ENCODE measurements at regions not wholly inside any gene's neighbourhood (a gene's known extent, or its start where the extent isn't known, plus 50 kb on each side); places are given as distances from the start of the nearest gene placed in this dataset.

DNA sequence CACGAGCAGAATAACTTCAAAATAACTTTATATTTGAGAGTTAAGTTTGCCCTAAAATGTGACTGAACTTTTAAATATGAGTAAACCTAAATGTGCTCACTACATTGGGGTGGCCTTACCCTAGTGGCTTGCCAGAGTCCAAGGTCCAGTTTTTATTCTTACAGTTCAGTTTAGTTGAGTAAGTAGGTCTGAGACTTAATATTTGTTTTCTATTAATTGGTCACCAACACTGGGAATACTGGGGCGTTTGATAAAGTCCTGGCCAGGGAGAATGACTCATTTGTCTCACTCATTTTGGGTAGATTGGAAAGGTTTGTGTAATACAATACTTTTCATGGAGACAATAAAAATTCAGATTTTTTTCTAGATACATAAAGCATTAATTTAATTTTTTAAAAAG is 127.8 kb upstream of the SPATA13 start:
- Mint-ChIP-seq H3K4me3 (ENCODE audit: low read depth) (no peak overlapping the region), H3K27me3 (ENCODE audit: low read depth) (peaks cover 33% of the 10 kb centered on the region), H3K27ac (no peak overlapping the region), H3K9me3 (no peaks in the 10 kb centered on the region), H3K4me1 (ENCODE audit: low read depth) (no peaks in the 10 kb centered on the region), H3K36me3 (ENCODE audit: low read depth) (no peaks in the 10 kb centered on the region)
- intact Hi-C loops (cut with micrococcal nuclease) = no loop called here
- DNase-seq (ENCODE audit: low spot score) = no peak

DNA sequence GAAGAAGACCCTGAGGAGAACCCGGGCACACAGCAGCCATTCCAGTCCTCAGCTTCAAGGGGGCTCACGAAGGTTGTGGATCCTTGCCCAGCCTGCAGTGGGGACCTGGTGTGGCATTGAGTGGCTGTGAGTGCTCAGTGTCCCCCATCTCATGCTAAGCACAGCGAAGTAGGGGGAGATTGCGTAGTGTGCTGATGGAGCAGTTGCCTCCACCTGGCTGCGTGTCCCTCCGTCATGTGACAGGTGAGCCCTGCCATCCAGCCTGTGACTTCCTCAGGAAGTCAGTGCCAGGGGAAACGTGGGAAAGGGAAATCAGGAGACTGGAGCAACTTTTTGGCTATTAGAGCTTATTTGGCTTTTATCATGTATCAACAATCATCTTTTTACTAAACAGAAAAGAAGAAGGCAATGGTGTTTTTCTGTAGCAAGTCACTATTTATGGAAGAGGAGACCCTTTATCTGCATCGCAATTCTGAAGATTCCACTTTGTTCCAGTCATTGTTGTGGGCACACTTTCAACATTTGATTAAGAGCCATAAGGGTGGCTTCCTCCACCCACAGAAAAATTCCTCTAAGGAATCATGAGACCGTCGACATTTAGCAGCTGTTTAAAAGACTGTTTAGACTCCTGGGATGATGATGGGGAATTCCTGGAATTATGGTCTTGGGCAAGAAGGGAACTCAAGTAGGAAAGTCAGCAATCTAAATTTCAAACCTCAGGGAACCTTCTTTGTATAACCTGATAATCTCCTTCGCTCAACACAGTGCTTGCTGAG is 126.8 kb upstream of the SPATA13 start:
- no peak for DNase-seq (ENCODE audit: low spot score)
- Mint-ChIP-seq H3K4me3 (ENCODE audit: low read depth) (no peak overlapping the region), H3K9me3 (no peaks in the 10 kb centered on the region), H3K27ac (no peak overlapping the region), H3K36me3 (ENCODE audit: low read depth) (no peaks in the 10 kb centered on the region), H3K27me3 (ENCODE audit: low read depth) (peaks cover 28% of the 10 kb centered on the region), H3K4me1 (ENCODE audit: low read depth) (peaks cover 6% of the 10 kb centered on the region)
- intact Hi-C loops (cut with micrococcal nuclease) = no loop called here

DNA sequence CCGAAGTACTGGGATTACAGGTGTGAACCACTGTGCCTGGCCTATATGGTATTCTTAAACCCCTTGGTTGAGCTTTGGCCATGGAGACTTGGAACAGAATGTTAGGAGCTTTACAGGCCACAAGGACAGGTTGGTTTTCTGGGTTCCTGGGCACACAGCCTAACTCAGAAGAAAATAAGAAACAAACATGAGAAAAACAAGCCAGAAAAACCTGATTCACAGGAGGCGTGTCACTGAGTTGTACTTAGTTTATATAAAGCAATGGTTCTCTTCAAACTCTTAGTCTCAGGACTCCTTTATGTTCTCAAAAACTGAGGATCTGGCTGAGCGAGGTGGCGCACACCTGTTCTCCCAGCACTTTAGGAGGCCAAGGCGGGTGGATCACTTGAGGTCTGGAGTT is 125.1 kb upstream of the SPATA13 start:
- Mint-ChIP-seq H3K4me1 (ENCODE audit: low read depth) (peaks cover 20% of the 10 kb centered on the region), H3K36me3 (ENCODE audit: low read depth) (no peaks in the 10 kb centered on the region), H3K9me3 (no peaks in the 10 kb centered on the region), H3K4me3 (ENCODE audit: low read depth) (no peak overlapping the region), H3K27ac (no peak overlapping the region), H3K27me3 (ENCODE audit: low read depth) (peaks cover 21% of the 10 kb centered on the region)
- intact Hi-C loops (cut with micrococcal nuclease) = no loop called here
- DNase-seq (ENCODE audit: low spot score) = no peak

DNA sequence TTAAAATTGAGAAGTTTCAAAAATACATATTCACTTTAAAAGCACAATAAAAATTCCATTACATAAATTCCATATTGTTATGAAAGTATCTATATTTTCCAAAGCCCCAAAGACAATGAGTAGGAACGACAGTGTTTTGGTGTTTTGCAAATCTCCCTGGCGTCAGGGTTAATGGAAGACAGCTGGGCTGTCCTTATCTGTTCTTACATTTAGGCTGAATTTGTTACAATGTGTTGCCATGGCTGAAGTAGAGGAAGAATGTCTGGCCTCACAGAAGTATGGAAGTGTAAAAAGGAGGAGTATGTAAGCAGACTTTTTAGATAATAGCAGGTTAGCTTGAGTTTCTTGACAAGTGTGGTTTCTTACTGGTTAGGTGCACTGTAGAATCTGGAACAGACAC is 124.4 kb upstream of the SPATA13 start:
- no peaks in the 10 kb centered on the region for H3K36me3 Mint-ChIP-seq (ENCODE audit: low read depth)
- no peak overlapping the region for H3K4me3 Mint-ChIP-seq (ENCODE audit: low read depth)
- no peak overlapping the region for H3K27ac Mint-ChIP-seq
- peaks cover 15% of the 10 kb centered on the region for H3K27me3 Mint-ChIP-seq (ENCODE audit: low read depth)
- intact Hi-C loops (cut with micrococcal nuclease) = no loop called here
- no peak for DNase-seq (ENCODE audit: low spot score)
- peaks cover 22% of the 10 kb centered on the region for H3K4me1 Mint-ChIP-seq (ENCODE audit: low read depth)
- H3K9me3 Mint-ChIP-seq = no peaks in the 10 kb centered on the region

DNA sequence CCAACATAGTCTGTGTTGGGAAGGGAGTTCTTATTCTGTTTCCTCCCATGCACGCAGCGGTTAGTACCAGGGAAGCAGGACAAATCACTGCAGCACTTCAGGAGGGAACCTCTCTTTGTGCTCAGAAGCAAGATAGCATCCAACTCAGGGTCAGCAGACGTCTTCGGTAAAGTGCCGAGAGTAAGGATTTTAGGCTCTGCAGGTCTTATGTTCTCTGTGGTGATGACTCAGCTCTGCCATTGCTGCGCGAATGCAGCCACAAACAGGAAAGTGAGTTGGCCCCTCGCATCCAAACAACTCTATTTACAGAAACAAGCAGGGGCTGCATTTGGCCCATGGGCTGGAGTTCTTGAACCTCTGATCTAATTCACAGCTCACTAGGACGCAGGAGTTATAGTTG is 122.1 kb upstream of the SPATA13 start:
- no peak overlapping the region for H3K27ac Mint-ChIP-seq
- H3K4me3 Mint-ChIP-seq (ENCODE audit: low read depth) = no peak overlapping the region
- no peaks in the 10 kb centered on the region for H3K36me3 Mint-ChIP-seq (ENCODE audit: low read depth)
- DNase-seq (ENCODE audit: low spot score) = no peak
- intact Hi-C loops (cut with micrococcal nuclease) = no loop called here
- H3K9me3 Mint-ChIP-seq = no peaks in the 10 kb centered on the region
- H3K4me1 Mint-ChIP-seq (ENCODE audit: low read depth) = peaks cover 27% of the 10 kb centered on the region
- peaks cover 3% of the 10 kb centered on the region for H3K27me3 Mint-ChIP-seq (ENCODE audit: low read depth)

DNA sequence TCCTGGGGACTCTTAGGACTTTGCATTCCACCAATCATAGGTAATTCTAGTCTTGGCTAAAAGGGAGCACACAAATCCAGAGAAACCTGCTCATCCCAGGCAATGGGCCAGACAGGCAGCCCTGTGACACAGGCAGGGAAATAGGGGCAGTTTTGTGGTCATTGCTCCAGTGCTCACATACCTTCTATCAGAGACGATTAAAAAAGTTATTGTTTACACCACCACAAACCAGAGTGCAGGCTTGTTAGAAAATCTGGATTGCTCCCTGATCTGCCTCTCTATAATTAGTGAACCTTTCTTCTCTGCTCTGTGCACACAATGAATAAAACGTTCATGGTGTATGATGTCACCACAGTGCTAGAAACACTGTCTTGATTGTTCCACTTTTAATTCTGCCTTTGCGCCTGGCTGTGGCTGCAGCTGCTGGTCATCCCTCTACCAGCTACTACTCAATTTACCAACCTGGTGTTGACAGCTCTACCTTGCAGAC is 121.6 kb upstream of the SPATA13 start:
- H3K4me3 Mint-ChIP-seq (ENCODE audit: low read depth) = no peak overlapping the region
- intact Hi-C loops (cut with micrococcal nuclease) = no loop called here
- no peak for DNase-seq (ENCODE audit: low spot score)

DNA sequence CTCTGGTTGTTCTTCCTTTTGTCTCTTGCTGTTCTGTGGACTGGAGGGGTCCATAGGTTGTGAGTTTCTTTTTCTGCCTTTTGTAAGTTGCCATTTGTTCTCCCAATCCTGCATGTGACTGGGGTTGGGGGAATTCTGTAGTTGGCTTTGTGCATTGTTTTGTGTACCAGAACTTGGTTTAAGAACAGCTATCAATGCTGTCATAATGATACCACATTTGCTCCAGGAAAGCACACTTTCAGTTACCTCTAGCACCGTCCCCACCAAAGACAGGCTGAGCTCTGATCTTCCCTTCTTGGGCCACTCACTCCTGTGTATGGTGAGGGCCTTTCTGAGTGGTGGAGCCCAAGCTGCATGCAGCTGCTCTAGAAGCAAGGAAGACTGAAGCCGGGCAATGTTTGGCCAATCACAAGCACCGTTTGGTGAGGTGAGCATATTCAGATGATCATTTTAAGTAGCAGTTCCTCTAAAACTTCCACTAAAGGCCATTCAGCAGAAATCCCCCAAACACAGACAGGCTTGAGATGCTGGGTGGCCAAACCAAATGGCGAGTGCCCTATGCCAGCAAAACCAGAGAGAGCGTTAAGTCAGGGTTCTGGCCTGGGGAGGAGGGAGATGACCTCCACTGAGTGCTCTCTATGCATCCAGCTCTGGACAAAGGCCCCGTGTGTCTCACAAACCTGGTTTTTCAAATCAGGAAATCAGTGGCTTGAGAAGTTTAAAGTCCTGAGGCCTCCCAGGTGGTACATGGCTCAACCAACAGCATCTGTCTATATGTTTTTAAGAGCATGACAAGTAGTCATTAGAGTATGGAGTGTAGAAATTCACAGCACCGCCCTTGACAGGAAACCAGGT is 120.7 kb upstream of the SPATA13 start:
- Mint-ChIP-seq H3K4me3 (ENCODE audit: low read depth) (no peak overlapping the region), H3K27ac (no peak overlapping the region)

More for the DNA sequence above, 121.6 kb upstream of the SPATA13 start:
- H3K36me3 Mint-ChIP-seq (ENCODE audit: low read depth) = no peaks in the 10 kb centered on the region
- no peaks in the 10 kb centered on the region for H3K27me3 Mint-ChIP-seq (ENCODE audit: low read depth)
- no peak overlapping the region for H3K27ac Mint-ChIP-seq
- H3K4me1 Mint-ChIP-seq (ENCODE audit: low read depth) = peaks cover 31% of the 10 kb centered on the region
- H3K9me3 Mint-ChIP-seq = no peaks in the 10 kb centered on the region

DNA sequence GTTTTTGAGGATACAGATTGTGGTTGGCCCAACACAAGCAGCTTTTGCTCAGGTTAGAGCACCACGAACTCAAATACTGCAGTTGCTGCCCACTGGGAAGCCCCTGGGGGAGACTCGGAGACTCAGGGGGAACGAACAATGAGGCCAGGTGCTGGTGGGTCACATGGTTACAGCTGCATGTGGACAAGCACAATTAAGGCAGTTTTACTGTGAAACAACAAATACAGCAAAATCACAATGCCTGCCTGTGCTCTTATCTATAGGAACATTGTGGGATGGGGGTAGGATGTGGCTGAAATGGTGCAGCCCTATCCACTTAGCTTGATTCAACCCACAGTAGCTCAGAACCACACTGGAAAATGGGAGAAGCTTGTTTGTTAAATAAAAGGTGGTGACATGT is 119.7 kb upstream of the SPATA13 start:
- Mint-ChIP-seq H3K4me1 (ENCODE audit: low read depth) (peaks cover 36% of the 10 kb centered on the region), H3K4me3 (ENCODE audit: low read depth) (no peak overlapping the region), H3K9me3 (no peaks in the 10 kb centered on the region), H3K27me3 (ENCODE audit: low read depth) (no peaks in the 10 kb centered on the region), H3K27ac (no peak overlapping the region), H3K36me3 (ENCODE audit: low read depth) (no peaks in the 10 kb centered on the region)
- no peak for DNase-seq (ENCODE audit: low spot score)
- intact Hi-C loops (cut with micrococcal nuclease) = no loop called here

More for the DNA sequence above, 120.7 kb upstream of the SPATA13 start:
- peaks cover 32% of the 10 kb centered on the region for H3K4me1 Mint-ChIP-seq (ENCODE audit: low read depth)
- H3K9me3 Mint-ChIP-seq = no peaks in the 10 kb centered on the region
- H3K36me3 Mint-ChIP-seq (ENCODE audit: low read depth) = no peaks in the 10 kb centered on the region
- H3K27me3 Mint-ChIP-seq (ENCODE audit: low read depth) = no peaks in the 10 kb centered on the region
- DNase-seq (ENCODE audit: low spot score) = no peak
- intact Hi-C loops (cut with micrococcal nuclease) = no loop called here

DNA sequence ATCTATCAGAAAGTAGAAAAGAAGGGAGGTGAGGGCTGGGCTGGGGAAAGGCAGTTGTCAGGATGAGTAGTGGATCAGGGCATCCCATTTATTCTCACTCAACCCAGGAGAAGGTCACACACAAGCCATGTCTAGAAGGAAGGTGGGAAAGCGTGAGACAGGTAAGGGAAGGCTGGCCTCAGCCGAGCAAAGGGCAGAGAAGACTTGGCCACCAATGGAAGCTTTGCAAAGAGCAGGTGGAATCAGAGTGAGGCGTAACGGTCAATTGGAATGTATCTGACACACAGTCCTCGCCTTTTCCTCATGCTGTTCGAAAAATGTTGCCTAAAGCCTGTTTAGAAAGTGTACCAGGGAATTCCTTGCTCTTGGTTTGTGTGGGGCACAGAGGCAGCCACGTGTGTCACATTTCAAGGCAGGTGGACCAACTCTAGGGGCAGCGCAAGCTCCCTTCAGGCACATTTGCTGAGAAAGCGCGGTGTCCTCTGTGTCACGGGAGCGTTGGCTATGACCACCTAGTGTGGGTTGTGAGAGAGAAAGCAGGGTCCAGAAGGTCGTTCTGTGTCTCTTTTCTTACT is 118.8 kb upstream of the SPATA13 start:
- Mint-ChIP-seq H3K9me3 (peaks cover 5% of the 10 kb centered on the region), H3K4me3 (ENCODE audit: low read depth) (no peak overlapping the region), H3K27ac (no peak overlapping the region), H3K4me1 (ENCODE audit: low read depth) (peaks cover 36% of the 10 kb centered on the region), H3K36me3 (ENCODE audit: low read depth) (no peaks in the 10 kb centered on the region), H3K27me3 (ENCODE audit: low read depth) (no peaks in the 10 kb centered on the region)
- DNase-seq (ENCODE audit: low spot score) = no peak
- intact Hi-C loops (cut with micrococcal nuclease) = no loop called here

DNA sequence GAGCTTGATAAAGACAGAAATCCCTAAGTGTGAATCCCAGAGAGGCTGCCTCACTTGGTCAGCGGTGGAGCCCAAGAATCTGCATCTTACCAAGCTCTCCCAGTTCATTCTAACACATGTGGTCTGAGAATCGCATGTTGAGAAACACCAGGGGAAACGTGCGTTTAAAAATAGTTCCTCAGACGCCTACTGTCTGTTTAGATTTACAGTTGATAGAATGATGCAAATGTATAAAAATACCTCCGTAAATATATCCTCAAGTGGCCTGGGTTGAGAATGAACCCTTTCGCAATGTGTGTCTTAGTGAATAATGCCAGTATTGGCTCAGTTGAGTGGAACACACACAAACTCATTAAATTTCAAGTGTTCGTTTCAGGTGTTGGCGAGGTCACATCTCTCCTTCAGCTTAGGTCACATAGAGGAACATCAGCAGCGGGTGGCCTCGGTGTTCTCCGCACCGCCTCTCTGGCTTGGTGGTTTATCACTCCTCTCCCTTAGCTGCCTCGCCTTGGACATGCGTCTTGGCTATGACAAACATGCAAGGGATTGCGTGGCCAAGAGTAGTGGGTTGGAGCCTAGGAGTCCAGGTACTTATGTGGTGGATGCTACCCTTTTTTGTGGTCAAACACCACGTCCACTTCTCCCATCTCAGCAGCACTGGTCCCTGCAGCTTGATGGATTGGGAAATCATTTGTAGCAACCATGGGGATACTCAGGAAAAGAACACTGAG is 117.6 kb upstream of the SPATA13 start:
- Mint-ChIP-seq H3K4me3 (ENCODE audit: low read depth) (no peak overlapping the region), H3K27ac (no peak overlapping the region), H3K36me3 (ENCODE audit: low read depth) (no peaks in the 10 kb centered on the region), H3K4me1 (ENCODE audit: low read depth) (peaks cover 36% of the 10 kb centered on the region), H3K27me3 (ENCODE audit: low read depth) (no peaks in the 10 kb centered on the region), H3K9me3 (peaks cover 10% of the 10 kb centered on the region)
- no peak for DNase-seq (ENCODE audit: low spot score)
- intact Hi-C loops (cut with micrococcal nuclease) = no loop called here

DNA sequence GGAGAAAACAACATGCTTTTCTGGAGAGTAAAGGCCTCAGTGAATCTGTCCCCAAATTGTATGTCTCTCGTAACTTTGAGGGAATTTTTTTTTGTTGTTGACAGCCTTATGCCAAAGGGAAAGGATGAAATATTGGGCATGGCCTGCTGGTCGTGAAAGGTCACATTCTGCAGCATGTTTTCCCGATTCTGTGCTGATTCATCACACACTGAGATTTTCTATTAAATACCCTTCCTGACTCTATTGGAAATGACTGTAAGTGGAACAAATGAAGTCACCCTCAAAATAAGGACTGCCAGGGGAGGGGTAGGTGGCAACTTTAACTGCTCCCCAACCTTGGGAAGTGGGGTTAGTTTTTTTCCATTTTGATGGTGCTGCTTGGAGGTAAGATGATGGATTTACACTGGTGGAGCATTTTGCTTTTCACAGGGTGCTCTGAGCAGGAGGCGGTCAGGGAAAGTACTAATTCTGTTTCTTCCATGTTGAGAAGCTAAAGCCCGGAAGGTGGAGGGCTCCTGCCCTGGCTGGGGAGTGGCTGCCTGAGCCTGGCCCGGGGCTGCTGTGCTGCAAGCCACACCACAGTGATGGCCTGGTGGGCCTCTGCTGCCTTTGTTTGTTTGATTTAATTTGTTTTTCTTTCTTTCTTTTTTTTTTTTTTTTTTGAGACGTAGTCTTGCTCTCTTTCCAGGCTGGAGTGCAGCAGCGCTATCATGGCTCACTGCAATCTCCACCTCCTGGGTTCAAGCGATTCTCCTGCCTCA is 116.8 kb upstream of the SPATA13 start:
- Mint-ChIP-seq H3K36me3 (ENCODE audit: low read depth) (no peaks in the 10 kb centered on the region), H3K27ac (no peak overlapping the region), H3K27me3 (ENCODE audit: low read depth) (no peaks in the 10 kb centered on the region), H3K9me3 (peaks cover 10% of the 10 kb centered on the region), H3K4me3 (ENCODE audit: low read depth) (no peak overlapping the region), H3K4me1 (ENCODE audit: low read depth) (peaks cover 30% of the 10 kb centered on the region)
- intact Hi-C loops (cut with micrococcal nuclease) = no loop called here
- DNase-seq (ENCODE audit: low spot score) = no peak

DNA sequence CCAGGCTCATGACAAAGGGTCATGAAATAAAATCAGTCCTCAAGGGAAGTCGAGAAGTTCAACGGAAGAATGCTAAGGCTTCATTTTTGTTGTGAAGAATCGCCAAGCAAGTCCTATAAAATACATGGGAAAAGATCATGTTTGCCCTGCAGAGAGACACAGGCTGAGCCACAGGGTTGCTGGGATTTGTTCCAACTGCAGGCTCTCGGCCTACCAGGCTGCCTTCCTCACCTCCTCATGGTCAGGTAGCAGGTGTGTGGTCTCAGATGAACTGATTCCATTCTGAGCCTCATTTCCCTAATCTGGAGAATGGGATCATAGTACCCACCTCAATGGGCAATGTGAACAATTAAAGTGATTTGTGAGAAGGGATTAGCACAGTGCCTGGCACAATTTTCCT is 114.9 kb upstream of the SPATA13 start:
- Mint-ChIP-seq H3K36me3 (ENCODE audit: low read depth) (no peaks in the 10 kb centered on the region), H3K4me3 (ENCODE audit: low read depth) (no peak overlapping the region), H3K9me3 (peaks cover 10% of the 10 kb centered on the region), H3K27me3 (ENCODE audit: low read depth) (no peaks in the 10 kb centered on the region), H3K4me1 (ENCODE audit: low read depth) (peaks cover 20% of the 10 kb centered on the region), H3K27ac (no peak overlapping the region)
- no peak for DNase-seq (ENCODE audit: low spot score)
- intact Hi-C loops (cut with micrococcal nuclease) = no loop called here

Measured in activated T-helper 2 cell treated with anti-CD3 and anti-CD28 coated beads, Interferon-gamma antibody, Interleukin-2, Interleukin-4, amounts not matched to agents 10 μg/mL and 5 μg/mL and 100 μg/mL, durations not matched to agents 14 hours and 24 hours and 36 hours (primary cell).